Endothelial cell of umbilical vein (primary cell): ENCODE measurements at regions not wholly inside any gene's neighbourhood (a gene's known extent, or its start where the extent isn't known, plus 50 kb on each side); places are given as distances from the start of the nearest gene placed in this dataset.

Experiments used
- BruUV-seq: library from RNA; stranded (reverse); fragments of 400-500 nt; replicated peaks from 2 replicates; lab custom pipeline; 2021; lab: Mats Ljungman, UMichigan
- CTCF ChIA-PET: fragments of 300-600, 350-600 bp; sonication (Branson Sonifier 250); formaldehyde crosslinking; loops from one replicate; lab custom pipeline; 2021; ENCODE audit warnings: antibody characterized with exemption, inconsistent platforms; lab: Charles Lee
- POLR2A ChIA-PET: fragments of 300-600, 350-600 bp; sonication (Branson Sonifier 250); formaldehyde crosslinking; loops from one replicate; lab custom pipeline; 2021; ENCODE audit warnings: antibody characterized with exemption, inconsistent platforms; lab: Charles Lee
- DNase-seq: peaks from one replicate; pipeline ENCODE4 v3.0.0-alpha.2; 2011; ENCODE audit warnings: low read depth, low spot score
- FAIRE-seq: peaks from 2 replicates; lab custom pipeline; 2011; peaks lifted over from hg19 to GRCh38; lab: Jason Lieb, UNC
- H2AFZ ChIP-seq: 2 replicates; pipeline ENCODE4 v1.6.0; 2012; ENCODE audit warnings: low read depth, low read length, control low read depth, inconsistent platforms
- H3K27ac ChIP-seq: 2 replicates; pipeline ENCODE4 v1.5.1; 2011; ENCODE audit warnings: low read depth, mild to moderate bottlenecking, control low read depth, low read length, moderate library complexity; ENCODE audit not compliant: insufficient read depth
- H3K27me3 ChIP-seq, 2 experiments: 2 replicates each; pipeline versions ENCODE4 v1.6.0 to v1.6.1; 2011; ENCODE audit warnings: low read length in 2 of 2, mixed read lengths in 1 of 2; ENCODE audit not compliant: control insufficient read depth in 2 of 2, insufficient read depth in 2 of 2
- H3K36me3 ChIP-seq, 2 experiments: 2 replicates in 1 of 2; 3 replicates in 1 of 2; pipeline ENCODE4 v1.5.1; 2011; ENCODE audit warnings: low read length in 2 of 2, mild to moderate bottlenecking in 1 of 2, moderate library complexity in 1 of 2; ENCODE audit not compliant: control insufficient read depth in 2 of 2, insufficient read depth in 2 of 2; ENCODE audit errors: extremely low read depth in 1 of 2
- H3K4me1 ChIP-seq: 3 replicates; pipeline ENCODE4 v1.5.1; 2011; ENCODE audit warnings: mild to moderate bottlenecking, low read length; ENCODE audit not compliant: control insufficient read depth, insufficient read depth; ENCODE audit errors: extremely low read depth
- H3K4me2 ChIP-seq: 2 replicates; pipeline ENCODE4 v1.6.1; 2011; ENCODE audit warnings: low read length, control low read depth, mixed read lengths; ENCODE audit not compliant: insufficient read depth
- H3K4me3 ChIP-seq, 3 experiments: fragments of 200-600 bp in 1 of 3; sonication (generic), shearing (Covaris generic) in 1 of 3; replicated peaks in 1 of 3; 2 replicates each; pipeline ENCODE4 v1.5.1; 2011 to 2016; ENCODE audit warnings: control low read depth in 3 of 3, low read length in 3 of 3, mild to moderate bottlenecking in 2 of 3, inconsistent platforms in 1 of 3, low read depth in 1 of 3, moderate library complexity in 1 of 3; ENCODE audit not compliant: insufficient read depth in 1 of 3
- H3K79me2 ChIP-seq: 2 replicates; pipeline ENCODE4 v1.6.0; 2012; ENCODE audit warnings: low read length, inconsistent platforms; ENCODE audit not compliant: control insufficient read depth, insufficient read depth
- H3K9ac ChIP-seq: replicated peaks from 2 replicates; pipeline ENCODE3; 2011; ENCODE audit warnings: low read length, control low read depth; ENCODE audit not compliant: insufficient read depth; ENCODE audit errors: extremely low read depth
- H3K9me1 ChIP-seq: replicated peaks from 3 replicates; pipeline ENCODE4 v1.6.0; 2011; ENCODE audit warnings: mild to moderate bottlenecking, low read length; ENCODE audit not compliant: control insufficient read depth, insufficient read depth; ENCODE audit errors: extremely low read depth
- H3K9me3 ChIP-seq: replicated peaks from 2 replicates; pipeline ENCODE4 v1.5.1; 2012; ENCODE audit warnings: low read length, inconsistent platforms; ENCODE audit not compliant: control insufficient read depth, insufficient read depth
- H4K20me1 ChIP-seq: replicated peaks from 2 replicates; pipeline ENCODE3; 2011; ENCODE audit warnings: mild to moderate bottlenecking, low read length; ENCODE audit not compliant: control insufficient read depth, insufficient read depth; ENCODE audit errors: extremely low read depth
- EZH2 ChIP-seq: IDR thresholded peaks from 2 replicates; pipeline ENCODE4 v1.6.1; 2012; ENCODE audit warnings: borderline replicate concordance, low read depth, mild to moderate bottlenecking, moderate library complexity, low read length, inconsistent platforms; ENCODE audit not compliant: severe bottlenecking
- FOS ChIP-seq: IDR thresholded peaks from 2 replicates; pipeline ENCODE4 v1.6.1; 2011; ENCODE audit warnings: mild to moderate bottlenecking, low read length, moderate library complexity, borderline replicate concordance; ENCODE audit not compliant: insufficient read depth
- GATA2 ChIP-seq: IDR thresholded peaks from 2 replicates; pipeline ENCODE4 v1.7.0; 2011; ENCODE audit warnings: low read depth, mild to moderate bottlenecking, moderate library complexity, mixed read lengths, low read length; ENCODE audit not compliant: insufficient read length, insufficient read depth
- JUN ChIP-seq: IDR thresholded peaks from 2 replicates; pipeline ENCODE4 v1.6.1; 2011; ENCODE audit warnings: borderline replicate concordance, low read depth; ENCODE audit not compliant: insufficient read length, insufficient read depth
- MYC ChIP-seq: IDR thresholded peaks from one replicate; pipeline ENCODE4 v1.6.1; 2011; ENCODE audit warnings: mild to moderate bottlenecking, low read depth, low read length
- POLR2A ChIP-seq: IDR thresholded peaks from 2 replicates; pipeline ENCODE4 v1.6.1; 2012; ENCODE audit warnings: low read depth, mild to moderate bottlenecking, control low read depth, low read length
- POLR2AphosphoS5 ChIP-seq: IDR thresholded peaks from 2 replicates; pipeline ENCODE4 v1.6.1; 2012; ENCODE audit warnings: low read depth, mild to moderate bottlenecking, control low read depth, low read length, moderate library complexity; ENCODE audit not compliant: insufficient read depth
- dilution Hi-C: fragments of 300-500 bp; cut with MboI; formaldehyde crosslinking; loops from one replicate; pipeline ENCODE4 v1.15.0; 2019; ENCODE audit warnings: low sequenced_read_pairs; ENCODE audit not compliant: extremely low pct_ligation_motif_present
- intact Hi-C: fragments of 100-400 bp; cut with micrococcal nuclease; formaldehyde crosslinking; loops from one replicate; pipeline ENCODE4 v1.10.0; 2022
- TF ChIP-seq, protein P1 (sequence below): IDR thresholded peaks from 2 replicates; pipeline ENCODE4 v1.6.1; 2011; ENCODE audit not compliant: insufficient read depth, insufficient read length
- TF ChIP-seq, protein P2 (sequence below), 2 donors: IDR thresholded peaks; 1 replicate in 1 of 2; 2 replicates in 1 of 2; pipeline ENCODE4 v1.5.1; 2011; ENCODE audit warnings: low read length in 2 of 2, mild to moderate bottlenecking in 2 of 2, moderate library complexity in 2 of 2, control low read depth in 1 of 2, inconsistent platforms in 1 of 2, low read depth in 1 of 2; ENCODE audit not compliant: insufficient read depth in 1 of 2; ENCODE audit errors: extremely low read depth in 1 of 2

DNA sequence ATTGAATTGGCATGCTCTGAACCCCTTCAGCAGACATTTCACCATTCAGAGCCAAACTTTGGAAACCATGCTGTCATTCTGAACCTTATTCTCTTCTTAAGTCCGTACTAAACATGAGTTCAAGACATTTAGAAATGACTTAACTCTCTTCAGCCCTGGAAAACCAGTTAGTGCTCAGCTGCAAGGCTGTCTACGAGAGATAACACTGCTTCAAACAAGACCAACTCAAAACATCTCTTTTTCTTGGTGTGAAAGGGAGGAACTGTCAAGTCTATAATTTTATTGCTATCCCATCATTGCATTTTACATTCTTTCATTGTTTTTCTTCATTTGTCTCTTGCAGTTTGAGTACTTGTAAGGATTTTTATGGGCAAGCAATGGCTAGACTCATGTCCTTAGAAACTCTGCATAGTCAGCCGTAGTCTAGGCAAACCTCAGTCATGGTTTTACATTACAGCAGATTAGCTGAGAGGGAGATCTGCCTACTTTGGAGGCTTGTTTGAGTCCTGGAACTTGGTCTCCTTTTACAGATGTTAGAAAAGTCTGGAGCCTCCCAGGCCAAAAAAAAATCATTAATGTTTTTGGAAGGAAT lies 120.6 kb upstream of the JADE1 start:
- Histone ChIP-seq H4K20me1 (no peaks in the 10 kb centered on the region), H3K79me2 (no peaks in the 10 kb centered on the region), H3K4me2 (no peak overlapping the region), H3K4me1 (no peaks in the 10 kb centered on the region), H3K36me3 (no peaks in the 10 kb centered on the region), H3K9me3 (no peaks in the 10 kb centered on the region), H3K4me3 (no peak overlapping the region), H3K9ac (no peak overlapping the region), H3K27ac (no peak overlapping the region), H3K9me1 (no peaks in the 10 kb centered on the region), H3K27me3 (no peaks in the 10 kb centered on the region), H2AFZ (no peak overlapping the region)
- ChIA-PET CTCF (interaction anchor here (0.9 to 1.4 kb wide), 3 partner anchors 8 to 121 kb away, joined by 3 to 4 read pairs (median 3); no protein-coding TSS in a partner anchor), POLR2A (no interaction called here)
- FAIRE-seq (peak; percentile 26), DNase-seq (no peak)
- BruUV-seq = no TSS peak
- intact Hi-C loops (no loop called here), dilution Hi-C loops (no loop called here)
- no peak for TF ChIP-seq POLR2A
- TF ChIP-seq, protein P1, sequence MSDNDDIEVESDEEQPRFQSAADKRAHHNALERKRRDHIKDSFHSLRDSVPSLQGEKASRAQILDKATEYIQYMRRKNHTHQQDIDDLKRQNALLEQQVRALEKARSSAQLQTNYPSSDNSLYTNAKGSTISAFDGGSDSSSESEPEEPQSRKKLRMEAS = no peak
- TF ChIP-seq EZH2 = no peak
- TF ChIP-seq MYC = no peak
- TF ChIP-seq GATA2 = no peak
- TF ChIP-seq, protein P2, sequence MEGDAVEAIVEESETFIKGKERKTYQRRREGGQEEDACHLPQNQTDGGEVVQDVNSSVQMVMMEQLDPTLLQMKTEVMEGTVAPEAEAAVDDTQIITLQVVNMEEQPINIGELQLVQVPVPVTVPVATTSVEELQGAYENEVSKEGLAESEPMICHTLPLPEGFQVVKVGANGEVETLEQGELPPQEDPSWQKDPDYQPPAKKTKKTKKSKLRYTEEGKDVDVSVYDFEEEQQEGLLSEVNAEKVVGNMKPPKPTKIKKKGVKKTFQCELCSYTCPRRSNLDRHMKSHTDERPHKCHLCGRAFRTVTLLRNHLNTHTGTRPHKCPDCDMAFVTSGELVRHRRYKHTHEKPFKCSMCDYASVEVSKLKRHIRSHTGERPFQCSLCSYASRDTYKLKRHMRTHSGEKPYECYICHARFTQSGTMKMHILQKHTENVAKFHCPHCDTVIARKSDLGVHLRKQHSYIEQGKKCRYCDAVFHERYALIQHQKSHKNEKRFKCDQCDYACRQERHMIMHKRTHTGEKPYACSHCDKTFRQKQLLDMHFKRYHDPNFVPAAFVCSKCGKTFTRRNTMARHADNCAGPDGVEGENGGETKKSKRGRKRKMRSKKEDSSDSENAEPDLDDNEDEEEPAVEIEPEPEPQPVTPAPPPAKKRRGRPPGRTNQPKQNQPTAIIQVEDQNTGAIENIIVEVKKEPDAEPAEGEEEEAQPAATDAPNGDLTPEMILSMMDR (IDR thresholded peaks at IDR 0.05; ENCODE audit: extremely low read depth in 1 of 2, insufficient read depth in 1 of 2, low read depth in 1 of 2, low read length in 2 of 2) = no peak
- TF ChIP-seq JUN = no peak
- no peak for TF ChIP-seq FOS
- no peak for TF ChIP-seq POLR2AphosphoS5
